Esophagus squamous epithelium (tissue), 4 donors: ENCODE measurements at regions not wholly inside any gene's neighbourhood (a gene's known extent, or its start where the extent isn't known, plus 50 kb on each side); places are given as distances from the start of the nearest gene placed in this dataset.

ENCODE experiments used
- POLR2A ChIP-seq, 4 donors: fragments of 450-650 bp; IDR thresholded peaks; one replicate each; pipeline ENCODE4 v1.6.1; 2017; ENCODE audit warnings: antibody characterized with exemption in 4 of 4, mild to moderate bottlenecking in 4 of 4, moderate library complexity in 3 of 4
- TF ChIP-seq, protein P1 (sequence below), 6 experiments: fragments of 450-650 bp in 4 of 6; fragments of 200-600 bp in 2 of 6; sonication (generic) in 2 of 6; IDR thresholded peaks; one replicate each; pipeline ENCODE4 v1.5.1; 2016 to 2019; ENCODE audit warnings: antibody characterized with exemption in 6 of 6, mild to moderate bottlenecking in 4 of 6, moderate library complexity in 4 of 6

DNA sequence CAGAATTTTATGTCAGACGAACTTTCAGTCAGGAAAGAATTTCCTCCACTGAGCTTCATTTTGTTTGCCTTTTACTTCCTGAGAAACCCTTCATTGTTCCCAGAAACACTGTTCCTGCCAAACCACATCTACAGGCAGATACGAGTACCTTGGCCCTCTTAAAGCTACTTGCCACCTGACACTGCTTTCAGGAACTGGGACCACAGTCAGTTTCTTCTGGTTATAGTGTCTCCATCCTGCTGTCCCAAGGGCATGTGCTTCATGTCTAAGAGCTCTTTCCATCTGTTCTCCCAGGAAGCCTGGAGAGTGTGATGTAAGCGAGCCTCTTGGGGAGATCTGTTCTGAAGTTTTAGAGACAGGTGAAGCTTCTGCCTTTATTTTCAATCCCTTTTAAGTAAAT is 161.7 kb upstream of the PLEKHA5 start:
- TF ChIP-seq, protein P1, sequence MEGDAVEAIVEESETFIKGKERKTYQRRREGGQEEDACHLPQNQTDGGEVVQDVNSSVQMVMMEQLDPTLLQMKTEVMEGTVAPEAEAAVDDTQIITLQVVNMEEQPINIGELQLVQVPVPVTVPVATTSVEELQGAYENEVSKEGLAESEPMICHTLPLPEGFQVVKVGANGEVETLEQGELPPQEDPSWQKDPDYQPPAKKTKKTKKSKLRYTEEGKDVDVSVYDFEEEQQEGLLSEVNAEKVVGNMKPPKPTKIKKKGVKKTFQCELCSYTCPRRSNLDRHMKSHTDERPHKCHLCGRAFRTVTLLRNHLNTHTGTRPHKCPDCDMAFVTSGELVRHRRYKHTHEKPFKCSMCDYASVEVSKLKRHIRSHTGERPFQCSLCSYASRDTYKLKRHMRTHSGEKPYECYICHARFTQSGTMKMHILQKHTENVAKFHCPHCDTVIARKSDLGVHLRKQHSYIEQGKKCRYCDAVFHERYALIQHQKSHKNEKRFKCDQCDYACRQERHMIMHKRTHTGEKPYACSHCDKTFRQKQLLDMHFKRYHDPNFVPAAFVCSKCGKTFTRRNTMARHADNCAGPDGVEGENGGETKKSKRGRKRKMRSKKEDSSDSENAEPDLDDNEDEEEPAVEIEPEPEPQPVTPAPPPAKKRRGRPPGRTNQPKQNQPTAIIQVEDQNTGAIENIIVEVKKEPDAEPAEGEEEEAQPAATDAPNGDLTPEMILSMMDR (IDR thresholded peaks at IDR 0.05), result no peak
- TF ChIP-seq POLR2A (IDR thresholded peaks at IDR 0.05), result no peak
